ENCODE measurements at regions not wholly inside any gene's neighbourhood (a gene's known extent, or its start where the extent isn't known, plus 50 kb on each side); places are given as distances from the start of the nearest gene placed in this dataset.

- DNase-seq, result no peak
These were observed 93.3 kb downstream of the EDN1 start for GRCh38 chr6:12383448-12383847.

- no peak for DNase-seq
These were observed 94.3 kb downstream of the EDN1 start for GRCh38 chr6:12384357-12384912.

GRCh38 chr6:12385316-12385715 lies 95.2 kb downstream of the EDN1 start:
- DNase-seq, result no peak

GRCh38 chr6:12386816-12387215 lies 96.7 kb downstream of the EDN1 start:
- DNase-seq, result no peak

GRCh38 chr6:12391472-12391871 lies 101.3 kb downstream of the EDN1 start:
- no peak for DNase-seq

- DNase-seq, result no peak
These were observed 102.3 kb downstream of the EDN1 start for GRCh38 chr6:12392490-12392889.

- no peak for DNase-seq
These were observed 102.9 kb downstream of the EDN1 start for GRCh38 chr6:12393100-12393499.

- DNase-seq, result no peak
These were observed 104.0 kb downstream of the EDN1 start for GRCh38 chr6:12394170-12394569.

- DNase-seq, result no peak
These were observed 105.7 kb downstream of the EDN1 start for GRCh38 chr6:12395898-12396297.

- DNase-seq, result no peak
These were observed 111.0 kb downstream of the EDN1 start for GRCh38 chr6:12401200-12401599.

GRCh38 chr6:12403201-12403826 lies 113.2 kb downstream of the EDN1 start:
- DNase-seq, result no peak

- no peak for DNase-seq
These were observed 113.9 kb downstream of the EDN1 start for GRCh38 chr6:12403947-12404647.

GRCh38 chr6:12404651-12405050 lies 114.5 kb downstream of the EDN1 start:
- no peak for DNase-seq

- DNase-seq, result no peak
These were observed 118.6 kb downstream of the EDN1 start for GRCh38 chr6:12408752-12409151.

GRCh38 chr6:12410946-12411345 lies 120.8 kb downstream of the EDN1 start:
- no peak for DNase-seq

GRCh38 chr6:12414096-12414675 lies 124.0 kb downstream of the EDN1 start:
- DNase-seq, result no peak

GRCh38 chr6:12415980-12416598 lies 125.9 kb downstream of the EDN1 start:
- no peak for DNase-seq

- no peak for DNase-seq
These were observed 127.0 kb downstream of the EDN1 start for GRCh38 chr6:12417191-12417590.

GRCh38 chr6:12418946-12419345 lies 128.8 kb downstream of the EDN1 start:
- no peak for DNase-seq

- no peak for DNase-seq
These were observed 129.6 kb downstream of the EDN1 start for GRCh38 chr6:12419631-12420272.

GRCh38 chr6:12420626-12421025 lies 130.5 kb downstream of the EDN1 start:
- DNase-seq, result no peak

- no peak for DNase-seq
These were observed 131.4 kb downstream of the EDN1 start for GRCh38 chr6:12421596-12421995.

- no peak for DNase-seq
These were observed 132.7 kb downstream of the EDN1 start for GRCh38 chr6:12422848-12423247.
